Ishikawa (cell line): ENCODE measurements at regions not wholly inside any gene's neighbourhood (a gene's known extent, or its start where the extent isn't known, plus 50 kb on each side); places are given as distances from the start of the nearest gene placed in this dataset.

ENCODE experiments used
- CREB1 ChIP-seq: IDR thresholded peaks from 2 replicates; pipeline ENCODE4 v1.6.1; 2012; ENCODE audit warnings: low read depth
- EGR1 ChIP-seq: IDR thresholded peaks from 2 replicates; pipeline ENCODE4 v1.6.1; 2012
- EP300 ChIP-seq: IDR thresholded peaks from 2 replicates; pipeline ENCODE4 v1.6.1; 2012; ENCODE audit warnings: borderline replicate concordance
- FOXM1 ChIP-seq: IDR thresholded peaks from 2 replicates; pipeline ENCODE4 v1.6.1; 2012; ENCODE audit warnings: low read depth, borderline replicate concordance
- RAD21 ChIP-seq: IDR thresholded peaks from 2 replicates; pipeline ENCODE4 v1.6.1; 2012; ENCODE audit warnings: low read depth
- TAF1 ChIP-seq: IDR thresholded peaks from 2 replicates; pipeline ENCODE4 v1.6.1; 2012; ENCODE audit warnings: low read depth, mild to moderate bottlenecking
- TCF12 ChIP-seq: IDR thresholded peaks from 2 replicates; pipeline ENCODE4 v1.6.1; 2012; ENCODE audit warnings: low read depth
- TEAD4 ChIP-seq: IDR thresholded peaks from 2 replicates; pipeline ENCODE4 v1.6.1; 2012
- ZBTB7A ChIP-seq: IDR thresholded peaks from 2 replicates; pipeline ENCODE4 v1.6.1; 2012; ENCODE audit warnings: low read depth
- TF ChIP-seq, protein P1 (sequence below): IDR thresholded peaks from 2 replicates; pipeline ENCODE4 v1.6.1; 2012
- TF ChIP-seq, protein P2 (sequence below): IDR thresholded peaks from 2 replicates; pipeline ENCODE4 v1.6.1; 2012

DNA sequence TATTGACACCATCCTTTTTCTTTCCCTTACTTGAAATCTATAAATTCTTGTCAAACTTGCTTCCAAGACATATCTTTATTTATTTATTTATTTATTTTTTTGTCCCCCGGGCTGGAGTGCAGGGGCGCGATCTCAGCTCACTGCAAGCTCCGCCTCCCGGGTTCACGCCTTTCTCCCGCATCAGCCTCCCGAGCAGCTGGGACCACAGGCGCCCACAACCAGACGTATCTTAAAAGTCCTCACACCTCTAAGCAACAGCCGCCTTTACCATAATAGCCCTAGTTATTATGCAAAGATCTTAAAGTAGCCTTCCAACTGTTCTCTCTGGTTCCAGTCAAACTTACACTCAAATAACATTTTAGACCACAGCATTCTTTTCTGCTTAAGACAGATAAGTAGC lies 657.0 kb upstream of the B3GAT1 start:
- no peak for TF ChIP-seq RAD21
- TF ChIP-seq, protein P1, sequence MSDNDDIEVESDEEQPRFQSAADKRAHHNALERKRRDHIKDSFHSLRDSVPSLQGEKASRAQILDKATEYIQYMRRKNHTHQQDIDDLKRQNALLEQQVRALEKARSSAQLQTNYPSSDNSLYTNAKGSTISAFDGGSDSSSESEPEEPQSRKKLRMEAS: no peak
- no peak for TF ChIP-seq CREB1
- TF ChIP-seq FOXM1: no peak
- TF ChIP-seq TEAD4: no peak
- no peak for TF ChIP-seq TCF12
- no peak for TF ChIP-seq ZBTB7A
- no peak for TF ChIP-seq EGR1
- TF ChIP-seq EP300: no peak
- TF ChIP-seq TAF1: no peak
- TF ChIP-seq, protein P2, sequence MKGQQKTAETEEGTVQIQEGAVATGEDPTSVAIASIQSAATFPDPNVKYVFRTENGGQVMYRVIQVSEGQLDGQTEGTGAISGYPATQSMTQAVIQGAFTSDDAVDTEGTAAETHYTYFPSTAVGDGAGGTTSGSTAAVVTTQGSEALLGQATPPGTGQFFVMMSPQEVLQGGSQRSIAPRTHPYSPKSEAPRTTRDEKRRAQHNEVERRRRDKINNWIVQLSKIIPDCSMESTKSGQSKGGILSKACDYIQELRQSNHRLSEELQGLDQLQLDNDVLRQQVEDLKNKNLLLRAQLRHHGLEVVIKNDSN: no peak
